Activated naive CD8-positive, alpha-beta T cell (primary cell): ENCODE measurements at regions not wholly inside any gene's neighbourhood (a gene's known extent, or its start where the extent isn't known, plus 50 kb on each side); places are given as distances from the start of the nearest gene placed in this dataset.
A peak's percentile ranks its signal among the peaks of the same experiment; 100 is the strongest.

Experiments used
- H3K27ac Mint-ChIP-seq: one replicate; pipeline ENCODE4 v1.8.0; 2021; ENCODE audit warnings: mixed read lengths
- H3K27me3 Mint-ChIP-seq: one replicate; pipeline ENCODE4 v1.8.0; 2021; ENCODE audit warnings: mixed read lengths
- H3K36me3 Mint-ChIP-seq: one replicate; pipeline ENCODE4 v1.8.0; 2021; ENCODE audit warnings: mixed read lengths
- H3K4me1 Mint-ChIP-seq: one replicate; pipeline ENCODE4 v1.8.0; 2021; ENCODE audit warnings: low read depth, mixed read lengths
- H3K4me3 Mint-ChIP-seq: one replicate; pipeline ENCODE4 v1.8.0; 2021; ENCODE audit warnings: mild to moderate bottlenecking, mixed read lengths
- H3K9me3 Mint-ChIP-seq: one replicate; pipeline ENCODE4 v1.8.0; 2021; ENCODE audit warnings: low read depth, mixed read lengths

DNA sequence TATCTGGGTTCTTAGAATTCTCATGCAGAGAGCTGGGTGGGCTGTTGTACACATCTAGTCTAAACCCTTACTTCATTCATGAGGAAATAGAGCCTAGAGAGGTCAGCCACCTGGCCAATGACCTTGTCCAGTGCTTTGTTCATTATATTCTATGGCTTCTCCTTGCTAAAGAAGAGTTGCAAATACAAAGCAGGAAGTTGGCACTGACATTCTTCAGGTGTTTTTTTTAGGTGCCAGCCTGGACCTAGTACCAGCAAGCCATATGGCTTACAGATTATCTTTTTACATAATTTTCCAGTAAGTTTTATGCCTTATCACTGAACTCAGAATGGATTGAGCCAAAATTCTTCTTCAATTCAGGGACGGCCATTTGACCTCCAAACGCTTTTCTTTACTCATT lies 54.7 kb upstream of the PGM2 start:
- H3K27me3 Mint-ChIP-seq, result no peaks in the 10 kb centered on the region
- H3K27ac Mint-ChIP-seq, result no peak overlapping the region
- no peaks in the 10 kb centered on the region for H3K9me3 Mint-ChIP-seq
- peaks cover 6% of the 10 kb centered on the region for H3K4me1 Mint-ChIP-seq
- no peaks in the 10 kb centered on the region for H3K36me3 Mint-ChIP-seq
- no peak overlapping the region for H3K4me3 Mint-ChIP-seq

DNA sequence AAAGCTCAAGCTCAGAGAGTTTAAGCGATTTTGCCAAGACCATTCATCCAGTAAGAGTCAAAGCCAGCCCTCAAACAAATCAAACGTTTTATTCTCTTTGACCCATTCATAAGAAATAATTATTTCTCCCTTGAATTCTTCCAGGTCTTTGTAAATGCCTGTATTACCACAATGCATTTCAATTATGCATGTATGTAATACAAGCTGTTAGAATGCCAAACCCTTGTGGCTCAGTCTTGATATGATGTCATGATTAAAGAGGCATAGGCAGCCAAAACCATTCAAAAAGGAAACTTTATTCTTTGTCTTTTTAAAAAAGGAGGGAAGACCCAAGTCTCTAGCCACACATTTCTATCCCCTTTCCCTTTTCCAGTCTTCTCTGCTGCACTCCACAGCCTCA lies 56.5 kb upstream of the PGM2 start:
- no peak overlapping the region for H3K27ac Mint-ChIP-seq
- no peaks in the 10 kb centered on the region for H3K9me3 Mint-ChIP-seq
- peaks cover 9% of the 10 kb centered on the region for H3K4me1 Mint-ChIP-seq
- no peaks in the 10 kb centered on the region for H3K27me3 Mint-ChIP-seq
- H3K4me3 Mint-ChIP-seq, result no peak overlapping the region
- no peaks in the 10 kb centered on the region for H3K36me3 Mint-ChIP-seq

DNA sequence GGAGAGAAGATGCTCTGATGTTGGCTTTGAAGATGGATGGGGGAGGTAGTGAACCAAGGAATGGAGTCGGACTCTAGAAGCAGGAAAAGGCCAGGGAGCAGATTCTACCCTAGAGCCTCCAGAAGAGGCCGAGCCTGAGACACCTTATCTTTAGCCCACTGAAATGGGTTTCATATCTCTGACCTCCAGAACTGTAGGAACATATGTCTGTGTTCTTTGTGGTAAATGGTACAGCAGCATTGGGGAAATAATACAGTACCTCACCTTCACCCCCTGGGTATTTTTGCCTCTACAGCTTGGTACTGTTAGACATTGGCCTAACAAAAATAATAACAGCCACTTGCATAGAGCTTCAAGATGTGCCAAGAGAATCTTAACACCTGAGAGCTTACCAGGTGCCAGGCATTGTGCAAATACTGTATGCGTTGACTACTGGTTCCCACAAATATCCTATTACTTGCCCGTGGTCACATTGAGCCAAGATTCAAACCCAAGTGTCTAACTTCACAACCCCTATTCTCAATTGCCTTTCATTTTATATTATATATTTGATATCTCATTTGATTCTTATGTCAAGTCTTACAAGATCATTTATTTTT lies 57.0 kb upstream of the PGM2 start:
- Mint-ChIP-seq H3K9me3 (no peaks in the 10 kb centered on the region), H3K4me3 (no peak overlapping the region), H3K27ac (no peak overlapping the region), H3K36me3 (no peaks in the 10 kb centered on the region), H3K4me1 (peaks cover 9% of the 10 kb centered on the region), H3K27me3 (no peaks in the 10 kb centered on the region)

DNA sequence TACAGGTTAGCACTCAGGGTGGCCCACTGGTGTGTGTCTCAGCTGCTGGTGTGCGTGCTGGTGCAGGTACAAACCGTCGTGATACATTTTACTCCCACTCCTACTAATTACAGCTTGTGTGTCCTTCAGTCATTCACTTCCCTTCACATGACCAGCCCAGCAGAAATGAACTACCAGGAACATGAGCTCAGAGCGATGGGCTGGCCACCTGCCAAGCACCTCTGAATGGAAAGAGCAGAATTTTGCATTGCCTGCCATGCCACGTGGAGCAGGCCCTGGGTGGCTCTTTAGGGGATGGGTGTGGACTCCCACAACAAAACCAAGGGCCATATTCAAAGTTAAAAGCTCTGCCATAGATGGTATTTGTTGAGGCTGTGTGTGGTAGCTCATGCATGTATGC lies 58.9 kb upstream of the PGM2 start:
- Mint-ChIP-seq H3K36me3 (no peaks in the 10 kb centered on the region), H3K4me3 (no peak overlapping the region)

DNA sequence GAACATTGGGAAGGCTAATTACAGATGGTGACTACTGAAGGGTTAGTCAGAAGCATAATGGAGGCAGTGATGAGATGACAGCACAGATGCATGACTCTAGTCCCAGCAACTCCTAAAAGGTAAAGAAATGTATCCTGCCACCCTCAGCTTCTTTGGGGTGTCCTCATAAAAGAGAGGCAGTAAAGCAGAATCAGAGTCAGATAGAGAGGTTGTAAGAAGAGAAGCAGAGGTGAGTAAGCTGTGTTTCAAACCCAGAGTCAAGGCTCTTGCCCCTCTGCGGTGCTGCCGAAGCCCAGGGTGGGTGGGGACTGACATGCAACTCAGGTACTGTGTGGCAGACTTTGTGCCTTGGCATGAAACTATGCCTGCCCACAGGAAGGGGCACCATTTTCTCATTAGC lies 59.5 kb upstream of the PGM2 start:
- Mint-ChIP-seq H3K4me3 (no peak overlapping the region), H3K9me3 (no peaks in the 10 kb centered on the region), H3K36me3 (no peaks in the 10 kb centered on the region), H3K4me1 (peaks cover 9% of the 10 kb centered on the region), H3K27ac (no peak overlapping the region), H3K27me3 (no peaks in the 10 kb centered on the region)

More for the DNA sequence above, 58.9 kb upstream of the PGM2 start:
- H3K27ac Mint-ChIP-seq, result no peak overlapping the region
- no peaks in the 10 kb centered on the region for H3K9me3 Mint-ChIP-seq
- H3K4me1 Mint-ChIP-seq, result peaks cover 9% of the 10 kb centered on the region
- H3K27me3 Mint-ChIP-seq, result no peaks in the 10 kb centered on the region

DNA sequence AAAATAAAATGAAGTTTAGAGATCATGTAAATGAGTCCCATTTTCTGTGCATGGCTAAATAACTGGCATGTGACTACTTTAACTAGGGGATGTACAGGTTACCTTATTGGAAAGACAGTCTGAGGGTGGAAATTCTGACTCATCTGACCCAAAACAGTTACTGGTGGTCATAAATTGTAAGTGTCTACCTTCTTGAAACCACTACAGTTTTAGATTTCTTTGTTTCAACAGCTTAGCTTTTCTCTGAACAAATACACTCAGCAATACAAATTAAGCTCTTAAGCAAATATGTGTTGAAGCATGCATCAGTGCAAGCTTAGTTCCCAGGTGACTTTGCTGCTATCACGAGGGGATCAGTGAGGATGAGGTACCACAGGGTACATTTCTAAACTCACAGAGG lies 60.7 kb upstream of the PGM2 start:
- no peaks in the 10 kb centered on the region for H3K9me3 Mint-ChIP-seq
- peaks cover 9% of the 10 kb centered on the region for H3K4me1 Mint-ChIP-seq
- H3K27ac Mint-ChIP-seq, result peak overlapping the region; percentile 50

DNA sequence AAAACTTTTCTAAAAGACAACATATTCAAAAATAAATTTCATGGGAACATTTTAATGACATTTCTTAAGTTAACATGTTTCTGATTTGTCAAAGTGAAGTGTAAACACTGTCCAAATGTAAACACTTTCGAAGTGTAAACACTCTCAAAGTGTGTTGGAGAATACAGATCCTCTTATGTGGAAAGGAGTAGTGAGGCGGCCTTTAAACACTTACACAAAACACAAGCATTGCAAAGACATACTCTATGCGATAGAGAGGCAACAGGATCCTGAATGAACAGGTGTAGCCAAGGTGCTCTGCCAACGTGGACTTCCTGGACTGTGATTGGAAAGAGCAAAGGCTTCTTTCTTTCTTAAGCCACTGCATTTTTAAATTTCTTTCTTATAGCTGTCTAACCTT lies 62.7 kb upstream of the PGM2 start:
- no peaks in the 10 kb centered on the region for H3K36me3 Mint-ChIP-seq
- no peak overlapping the region for H3K4me3 Mint-ChIP-seq
- H3K4me1 Mint-ChIP-seq, result peaks cover 9% of the 10 kb centered on the region
- H3K9me3 Mint-ChIP-seq, result no peaks in the 10 kb centered on the region
- H3K27ac Mint-ChIP-seq, result no peak overlapping the region
- no peaks in the 10 kb centered on the region for H3K27me3 Mint-ChIP-seq

More for the DNA sequence above, 60.7 kb upstream of the PGM2 start:
- Mint-ChIP-seq H3K4me3 (no peak overlapping the region), H3K27me3 (no peaks in the 10 kb centered on the region), H3K36me3 (no peaks in the 10 kb centered on the region)

DNA sequence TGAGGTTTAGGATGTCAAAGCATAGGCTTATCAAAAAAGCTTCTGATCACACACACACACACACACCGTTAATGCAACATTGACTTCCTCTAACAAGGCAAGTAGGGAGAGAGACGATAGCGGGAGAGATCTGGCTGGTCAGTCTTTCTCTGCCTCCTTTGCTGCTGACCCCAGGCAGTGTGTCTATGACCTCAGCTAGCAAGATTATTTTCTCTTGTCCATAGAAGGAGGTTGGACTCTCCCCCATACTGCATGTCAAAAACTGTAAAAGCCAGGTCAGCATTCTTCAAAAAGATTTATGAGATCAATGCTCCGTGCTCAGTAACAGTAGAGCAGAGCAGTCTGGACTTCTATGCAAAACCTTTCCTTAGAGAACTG lies 63.5 kb upstream of the PGM2 start:
- no peaks in the 10 kb centered on the region for H3K36me3 Mint-ChIP-seq
- no peaks in the 10 kb centered on the region for H3K9me3 Mint-ChIP-seq
- no peaks in the 10 kb centered on the region for H3K27me3 Mint-ChIP-seq
- no peak overlapping the region for H3K4me3 Mint-ChIP-seq
- peaks cover 18% of the 10 kb centered on the region for H3K4me1 Mint-ChIP-seq
- no peak overlapping the region for H3K27ac Mint-ChIP-seq

DNA sequence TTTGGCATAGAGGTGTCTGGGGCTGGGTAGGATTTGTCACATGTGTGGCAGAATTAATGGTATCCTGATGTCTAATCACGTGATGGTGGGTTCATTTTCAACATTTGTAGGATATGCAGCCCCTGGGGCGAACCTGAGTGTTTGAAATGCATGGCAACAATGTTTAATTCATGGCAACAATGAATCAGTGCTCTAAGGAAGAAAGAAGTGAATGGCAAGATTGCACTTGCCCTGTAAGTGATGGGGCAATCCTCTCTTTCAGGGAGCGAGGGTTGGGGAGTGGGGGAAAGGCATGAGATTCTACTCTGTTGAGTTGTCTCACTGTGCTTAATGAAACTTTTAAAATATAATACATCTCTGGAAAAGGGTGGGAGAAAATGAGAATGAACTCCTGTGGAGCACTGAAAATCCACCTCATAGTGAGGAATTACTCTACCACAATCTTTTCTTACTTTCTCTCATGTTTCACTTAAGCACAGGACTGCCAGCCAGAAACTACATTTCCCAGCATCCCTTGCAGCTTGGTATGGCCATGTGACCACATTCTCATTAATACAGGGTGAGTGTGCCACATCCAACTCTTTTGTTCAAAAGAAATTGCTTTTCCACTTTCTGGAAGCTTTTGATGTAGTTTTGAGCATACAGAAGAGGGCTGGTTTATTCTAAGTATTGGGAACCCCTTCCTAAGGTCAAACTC lies 64.0 kb upstream of the PGM2 start:
- H3K4me1 Mint-ChIP-seq, result peaks cover 15% of the 10 kb centered on the region
- no peak overlapping the region for H3K27ac Mint-ChIP-seq
- no peaks in the 10 kb centered on the region for H3K9me3 Mint-ChIP-seq
- no peak overlapping the region for H3K4me3 Mint-ChIP-seq
- H3K36me3 Mint-ChIP-seq, result no peaks in the 10 kb centered on the region
- H3K27me3 Mint-ChIP-seq, result no peaks in the 10 kb centered on the region

DNA sequence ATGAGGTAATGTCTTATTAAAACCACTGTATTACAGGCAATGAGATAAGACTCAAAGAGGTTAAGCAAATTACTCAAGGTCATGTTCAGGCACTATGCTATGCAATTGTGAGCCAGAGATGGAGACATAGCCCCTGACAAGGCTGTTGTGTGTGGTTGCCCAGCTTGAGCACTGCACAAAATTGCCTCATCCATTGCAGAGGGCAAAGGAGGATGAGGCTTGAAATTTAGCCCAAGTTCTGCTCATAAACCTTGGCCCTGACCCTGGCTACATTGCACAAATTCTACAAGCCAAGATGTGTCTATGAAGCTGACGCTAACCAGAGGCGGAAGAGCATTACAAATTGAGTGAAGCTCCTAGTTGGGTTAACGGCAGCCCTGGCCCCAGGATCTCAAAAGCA lies 65.6 kb upstream of the PGM2 start:
- Mint-ChIP-seq H3K4me3 (no peak overlapping the region), H3K27ac (no peak overlapping the region), H3K9me3 (no peaks in the 10 kb centered on the region), H3K27me3 (no peaks in the 10 kb centered on the region), H3K36me3 (no peaks in the 10 kb centered on the region), H3K4me1 (peaks cover 11% of the 10 kb centered on the region)

DNA sequence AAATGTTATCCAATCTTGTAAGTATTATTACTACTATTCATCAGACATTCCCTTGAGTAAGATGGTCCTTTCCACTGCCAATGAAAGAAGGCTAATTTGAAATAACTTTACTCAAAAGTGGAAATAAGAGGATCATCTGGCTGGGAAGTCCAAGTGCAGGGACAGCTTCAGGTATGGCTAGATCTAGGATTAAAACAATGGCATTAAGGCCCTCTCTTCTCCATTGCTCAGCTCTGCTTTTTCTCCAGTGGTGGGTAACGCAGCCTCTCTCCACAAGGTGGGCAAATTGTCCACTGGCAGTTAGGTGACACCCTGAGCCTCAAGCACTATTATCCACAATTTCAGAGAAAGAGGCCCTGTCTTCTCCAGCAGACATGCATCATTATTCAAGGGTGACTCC lies 66.7 kb upstream of the PGM2 start:
- Mint-ChIP-seq H3K9me3 (no peaks in the 10 kb centered on the region), H3K4me1 (peaks cover 11% of the 10 kb centered on the region), H3K4me3 (no peak overlapping the region), H3K27me3 (no peaks in the 10 kb centered on the region), H3K36me3 (no peaks in the 10 kb centered on the region), H3K27ac (no peak overlapping the region)

DNA sequence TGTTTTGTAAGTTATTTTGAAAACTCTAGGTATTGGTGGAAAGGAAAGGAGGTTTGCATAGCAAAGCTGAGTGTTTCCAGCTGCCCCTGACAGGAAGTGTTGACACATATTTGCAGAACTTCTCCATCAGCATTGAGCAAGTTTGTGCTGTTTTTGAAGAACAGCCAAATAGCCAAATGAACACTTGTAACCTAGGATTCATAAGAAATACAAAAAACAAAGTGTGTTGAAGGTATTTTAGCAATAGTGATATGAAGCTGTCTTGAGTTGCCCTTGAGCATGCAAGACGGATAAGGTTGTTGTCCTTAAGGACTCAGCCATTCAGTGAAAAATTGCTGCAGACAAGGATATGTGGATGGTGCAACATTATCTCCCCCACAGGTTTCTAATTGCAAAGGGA lies 68.3 kb upstream of the PGM2 start:
- Mint-ChIP-seq H3K36me3 (no peaks in the 10 kb centered on the region), H3K27ac (no peak overlapping the region), H3K4me3 (no peak overlapping the region), H3K27me3 (no peaks in the 10 kb centered on the region), H3K9me3 (no peaks in the 10 kb centered on the region), H3K4me1 (peaks cover 20% of the 10 kb centered on the region)

DNA sequence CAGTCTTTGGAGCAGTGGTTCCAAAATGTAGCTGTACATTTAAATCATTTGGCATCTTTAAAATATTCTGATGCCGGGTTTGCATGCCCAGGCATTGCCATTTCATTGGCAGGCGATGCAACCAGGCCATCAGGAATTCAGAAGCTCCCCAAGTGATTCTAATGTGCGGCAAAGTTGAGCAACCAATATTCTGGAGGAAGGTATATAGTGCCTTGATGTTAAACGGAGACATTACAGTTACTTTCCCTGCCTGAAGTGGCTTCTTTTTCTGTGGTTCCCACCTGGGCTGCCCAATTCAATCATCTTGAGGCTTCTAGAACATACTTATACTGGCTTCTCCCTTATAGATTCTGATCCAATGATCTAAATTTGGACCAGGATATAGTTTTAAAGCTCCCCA lies 68.7 kb upstream of the PGM2 start:
- Mint-ChIP-seq H3K4me3 (no peak overlapping the region), H3K27ac (no peak overlapping the region), H3K9me3 (no peaks in the 10 kb centered on the region), H3K36me3 (no peaks in the 10 kb centered on the region), H3K27me3 (no peaks in the 10 kb centered on the region), H3K4me1 (peaks cover 20% of the 10 kb centered on the region)

DNA sequence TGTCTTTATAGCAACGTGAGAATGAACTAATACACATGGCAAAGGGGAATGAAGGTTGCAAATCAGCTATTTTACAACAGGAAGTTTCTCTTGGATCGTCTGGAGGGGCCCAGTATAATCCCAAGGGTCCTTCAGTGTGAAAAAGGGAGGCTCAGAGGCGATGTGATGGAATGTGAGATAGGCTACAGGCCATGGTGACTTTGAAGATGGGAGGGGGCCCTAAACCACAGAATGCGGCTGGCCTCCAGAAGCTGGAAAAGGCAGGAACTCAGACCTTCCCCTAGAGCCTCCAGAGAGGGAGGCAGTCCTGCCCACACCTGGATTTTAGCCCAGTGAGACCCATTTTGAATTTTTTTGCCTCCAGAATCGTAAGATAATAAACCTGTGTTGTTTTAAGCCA lies 69.4 kb upstream of the PGM2 start:
- no peak overlapping the region for H3K4me3 Mint-ChIP-seq
- no peaks in the 10 kb centered on the region for H3K36me3 Mint-ChIP-seq
- H3K27ac Mint-ChIP-seq, result no peak overlapping the region
- peaks cover 20% of the 10 kb centered on the region for H3K4me1 Mint-ChIP-seq
- no peaks in the 10 kb centered on the region for H3K9me3 Mint-ChIP-seq
- H3K27me3 Mint-ChIP-seq, result no peaks in the 10 kb centered on the region

DNA sequence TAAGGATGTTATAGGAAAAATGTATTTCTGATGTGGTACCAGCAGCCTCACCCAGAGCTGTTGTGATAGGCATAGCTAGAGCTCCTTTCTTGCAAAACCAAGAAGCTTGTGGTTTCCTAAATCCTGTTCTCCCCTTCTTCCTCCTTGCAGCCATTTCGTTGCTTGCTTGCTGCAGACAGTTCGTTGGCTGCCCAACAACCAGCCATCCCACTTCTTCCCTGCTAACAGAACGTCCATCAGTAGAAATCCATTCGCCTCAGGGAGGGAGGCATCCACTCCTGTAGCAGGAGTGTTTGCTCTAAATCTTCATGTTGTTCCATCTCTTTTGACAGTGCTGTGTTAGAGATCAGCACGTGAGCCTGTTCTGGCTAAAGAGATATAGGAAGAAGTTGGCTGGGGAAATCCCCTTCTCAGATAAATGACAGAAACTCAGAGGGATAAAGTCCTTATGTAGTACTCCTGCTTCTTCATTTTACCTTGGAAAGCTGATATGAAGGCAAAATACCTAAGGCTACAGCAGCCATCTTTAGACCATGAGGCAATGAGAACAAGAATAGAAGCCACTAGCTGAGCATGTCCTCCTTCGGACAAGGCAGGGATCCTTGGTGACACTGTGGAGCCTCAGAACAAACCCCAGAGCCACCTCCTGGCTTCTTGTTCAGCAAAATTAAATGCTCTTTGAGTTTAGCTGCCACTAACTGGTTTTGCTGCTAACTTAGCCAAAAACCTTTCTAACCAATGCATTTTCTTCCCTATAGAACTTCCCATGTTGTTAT lies 68.4 kb upstream of the RELL1 start:
- Mint-ChIP-seq H3K9me3 (no peaks in the 10 kb centered on the region), H3K27ac (no peak overlapping the region), H3K36me3 (no peaks in the 10 kb centered on the region), H3K4me3 (no peak overlapping the region), H3K27me3 (no peaks in the 10 kb centered on the region), H3K4me1 (peaks cover 20% of the 10 kb centered on the region)
